ENCODE measurements at regions not wholly inside any gene's neighbourhood (a gene's known extent, or its start where the extent isn't known, plus 50 kb on each side); places are given as distances from the start of the nearest gene placed in this dataset.

- DNase-seq = no peak
Measured at GRCh38 chr6:88380083-88380482, 213.9 kb upstream of the CNR1 start.

- DNase-seq = no peak
Measured at GRCh38 chr6:88378639-88379038, 212.5 kb upstream of the CNR1 start.

GRCh38 chr6:88377976-88378568 lies 211.9 kb upstream of the CNR1 start:
- no peak for DNase-seq

DNA sequence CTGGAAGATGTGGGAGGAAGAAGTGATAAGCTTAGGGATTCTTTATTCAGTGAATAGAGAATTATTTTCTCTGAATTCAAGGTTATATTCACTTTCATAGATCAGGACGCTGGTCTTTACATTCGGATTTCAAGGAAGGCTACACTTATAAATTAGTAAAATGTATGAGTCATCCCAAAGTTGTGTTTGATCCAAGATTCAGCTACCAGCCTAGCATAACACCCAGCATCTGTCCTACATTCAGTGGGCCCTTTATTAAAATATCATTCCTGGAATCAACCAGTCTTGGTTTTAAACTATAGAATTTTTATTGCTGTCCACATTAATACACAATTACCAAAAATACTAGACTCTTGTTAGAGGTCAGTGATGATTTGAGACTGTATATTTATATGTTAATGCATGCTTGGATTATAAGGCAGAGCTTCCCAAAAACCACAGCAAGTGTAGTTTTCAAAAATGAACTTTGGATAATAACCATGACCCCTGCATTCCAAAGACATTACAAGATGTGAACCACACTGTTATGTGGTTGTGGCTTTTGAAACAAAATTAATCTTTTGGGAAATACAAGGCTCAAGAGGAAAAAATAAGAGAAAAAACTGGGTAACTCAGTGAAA lies 210.7 kb upstream of the CNR1 start:
- no peak for DNase-seq

GRCh38 chr6:88376197-88376596 lies 210.1 kb upstream of the CNR1 start:
- no peak for DNase-seq

- DNase-seq = no peak
Measured at GRCh38 chr6:88374553-88374952, 208.4 kb upstream of the CNR1 start.

GRCh38 chr6:88371480-88371879 lies 205.3 kb upstream of the CNR1 start:
- DNase-seq = no peak

DNA sequence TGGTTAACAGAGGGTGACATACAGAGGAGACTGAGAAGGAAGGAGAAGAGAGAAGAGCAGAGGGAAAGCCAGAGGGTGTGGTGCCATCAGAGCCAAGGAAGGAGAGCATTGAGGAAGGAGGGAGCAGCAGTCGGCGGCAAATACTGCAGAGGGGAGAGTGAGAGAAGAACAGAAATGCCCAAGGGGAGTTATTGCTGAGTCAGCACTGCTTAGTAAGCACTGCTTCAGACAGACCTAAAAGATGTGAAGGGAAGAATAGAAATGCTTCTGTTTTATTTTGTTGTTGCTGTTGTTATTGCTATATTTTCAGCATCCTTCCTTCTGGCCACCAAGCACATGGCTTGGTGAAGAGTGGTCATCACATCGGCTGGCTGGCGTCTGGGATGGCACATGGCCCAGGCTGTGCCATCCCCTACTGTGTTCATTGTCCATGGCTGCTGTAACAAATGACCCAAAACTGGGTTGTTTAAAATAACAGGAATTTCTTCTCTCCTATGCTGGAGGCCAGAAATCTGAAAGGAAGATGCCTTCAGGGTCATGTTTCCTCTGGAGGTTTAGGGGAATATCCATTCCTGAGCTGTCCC lies 204.1 kb upstream of the CNR1 start:
- DNase-seq = no peak

DNA sequence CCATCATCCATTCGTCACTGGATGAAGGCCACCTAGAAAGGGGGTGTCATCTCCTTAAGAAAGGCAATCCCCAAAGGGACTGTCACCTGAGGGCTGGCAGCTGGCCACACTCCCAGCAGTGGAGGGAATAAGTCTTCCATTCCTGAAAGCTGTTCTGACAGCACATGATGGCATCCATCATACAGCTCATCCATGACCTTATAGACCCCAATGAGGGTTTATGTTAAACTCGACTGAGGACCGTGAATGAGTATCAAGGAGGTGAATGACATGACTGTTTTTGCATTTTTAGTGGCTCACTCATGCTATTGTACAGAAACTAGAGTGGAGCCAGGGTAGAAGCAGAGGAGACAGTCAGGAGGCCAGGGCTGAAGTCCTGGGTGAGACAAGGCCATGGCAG lies 203.1 kb upstream of the CNR1 start:
- DNase-seq = no peak

DNA sequence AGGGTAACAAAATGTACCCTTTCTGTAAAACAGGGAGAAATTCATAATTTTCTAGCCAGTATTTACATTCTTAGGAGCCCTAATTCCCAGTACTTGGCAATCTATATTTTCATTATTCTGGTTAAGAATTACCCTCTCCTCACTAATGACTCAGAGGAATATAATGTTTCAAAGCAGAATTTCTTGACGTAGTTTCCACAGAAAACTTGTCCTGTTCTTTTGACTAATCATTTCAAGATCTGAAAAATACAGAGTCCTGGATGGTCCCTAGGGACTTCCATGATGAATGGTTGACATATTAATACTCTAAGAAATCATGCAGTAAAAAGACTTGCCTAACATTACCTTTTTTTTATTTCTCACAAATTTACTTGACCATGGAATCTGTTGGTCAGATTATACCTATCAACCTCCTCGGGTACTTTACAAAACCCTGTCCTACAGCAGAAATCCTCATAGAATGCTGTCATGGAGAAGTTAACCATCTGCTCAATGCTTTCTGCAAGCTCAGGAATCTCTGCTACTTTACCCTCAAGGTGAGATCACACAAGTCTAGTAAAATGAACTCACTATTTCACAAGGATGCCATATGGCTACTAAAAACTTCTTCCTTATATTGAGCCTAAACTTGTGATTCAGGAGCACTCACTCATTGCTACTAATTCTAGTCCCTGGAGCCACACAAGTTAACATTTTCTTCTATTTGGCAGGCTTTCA lies 202.1 kb upstream of the CNR1 start:
- DNase-seq = no peak

DNA sequence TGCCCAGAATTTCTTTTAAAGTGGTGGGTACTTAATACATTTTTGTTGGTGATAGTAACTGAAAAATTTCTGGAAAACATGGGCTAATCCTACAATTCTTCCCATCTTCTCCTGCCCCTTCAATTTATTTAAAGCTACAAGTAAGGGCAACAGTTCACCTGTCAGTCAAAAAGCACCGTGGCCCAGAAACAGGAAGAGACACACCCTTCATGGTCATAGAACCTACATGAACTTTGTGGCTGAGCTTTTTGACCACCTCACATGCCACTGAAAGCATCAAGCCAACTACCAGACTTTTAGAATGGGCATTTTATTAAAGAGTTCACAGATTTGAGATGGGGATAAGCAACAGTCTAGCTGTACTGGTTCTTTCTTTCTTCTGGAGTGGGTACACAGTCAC lies 201.1 kb upstream of the CNR1 start:
- no peak for DNase-seq

DNA sequence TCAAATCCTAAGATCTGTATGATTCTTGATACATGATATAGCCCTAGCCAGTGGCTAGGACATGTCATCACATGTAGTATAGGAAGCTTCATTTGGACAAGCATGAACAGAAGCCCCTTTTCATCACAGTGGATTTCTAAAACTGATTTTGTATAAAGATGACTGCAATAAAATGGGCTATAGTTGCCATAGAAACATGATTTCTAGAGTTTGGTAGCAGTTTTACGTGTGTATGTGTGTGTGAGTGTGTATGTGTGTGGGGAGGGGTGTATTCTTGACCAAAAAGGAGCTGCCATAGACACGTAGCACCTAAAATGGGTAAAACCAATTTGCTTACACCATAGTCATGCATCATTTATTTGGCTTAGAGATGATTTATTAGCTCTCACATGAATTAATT lies 200.5 kb upstream of the CNR1 start:
- no peak for DNase-seq

- DNase-seq = no peak
Measured at GRCh38 chr6:88365656-88366055, 199.5 kb upstream of the CNR1 start.

DNA sequence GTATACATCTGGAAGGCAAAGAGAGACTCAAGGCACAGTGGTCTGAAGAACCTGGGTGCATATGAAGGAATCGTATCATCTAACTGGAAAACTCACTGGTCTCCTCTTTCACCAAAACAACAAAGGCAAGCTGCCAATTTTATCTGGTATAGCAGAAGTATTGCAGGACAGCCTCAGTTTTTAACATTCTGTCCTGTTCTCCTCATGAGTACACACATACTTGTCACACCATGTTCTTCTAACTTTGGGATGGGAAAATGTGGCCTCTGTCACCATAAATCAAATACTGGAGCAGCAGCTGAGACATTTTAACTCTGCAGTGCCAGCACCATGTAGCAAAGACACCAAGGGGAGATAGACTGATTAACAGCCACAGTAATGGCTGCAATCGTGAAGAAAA lies 199.1 kb upstream of the CNR1 start:
- no peak for DNase-seq

GRCh38 chr6:88361754-88362153 lies 195.6 kb upstream of the CNR1 start:
- DNase-seq = no peak

GRCh38 chr6:88361298-88361697 lies 195.2 kb upstream of the CNR1 start:
- DNase-seq = no peak

- no peak for DNase-seq
Measured at GRCh38 chr6:88360203-88360797, 194.2 kb upstream of the CNR1 start.

DNA sequence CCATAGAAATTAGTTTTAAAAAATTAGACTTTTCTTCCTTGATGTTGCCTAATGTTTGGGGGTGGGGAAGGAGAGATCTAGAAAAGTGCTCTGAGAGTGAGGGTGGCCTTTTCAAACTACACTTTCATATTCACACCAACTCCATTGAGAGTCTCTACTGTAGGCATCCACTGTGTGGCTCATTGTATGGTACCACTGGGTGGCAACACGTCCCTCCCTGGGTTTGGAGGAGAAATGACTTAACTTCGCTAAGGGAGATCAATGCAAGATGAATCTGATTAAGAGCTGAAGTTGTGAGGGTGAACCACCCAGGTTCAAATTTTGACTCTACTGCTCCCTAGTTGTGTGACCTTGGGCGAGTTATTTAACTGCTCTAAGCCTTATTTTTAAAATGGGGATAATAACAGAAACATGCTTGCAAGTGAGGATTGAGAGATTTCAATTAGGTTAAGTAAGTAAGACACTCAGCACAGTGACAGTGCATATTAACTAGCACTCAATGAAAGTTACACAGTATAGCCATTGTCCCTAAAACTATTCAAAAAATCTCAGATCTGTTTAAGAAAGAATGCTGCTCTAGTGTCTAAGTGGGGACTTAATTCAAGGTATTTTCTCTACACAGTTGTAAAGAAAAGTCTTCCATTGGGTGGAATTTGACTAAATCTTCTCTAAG lies 193.5 kb upstream of the CNR1 start:
- DNase-seq = no peak

DNA sequence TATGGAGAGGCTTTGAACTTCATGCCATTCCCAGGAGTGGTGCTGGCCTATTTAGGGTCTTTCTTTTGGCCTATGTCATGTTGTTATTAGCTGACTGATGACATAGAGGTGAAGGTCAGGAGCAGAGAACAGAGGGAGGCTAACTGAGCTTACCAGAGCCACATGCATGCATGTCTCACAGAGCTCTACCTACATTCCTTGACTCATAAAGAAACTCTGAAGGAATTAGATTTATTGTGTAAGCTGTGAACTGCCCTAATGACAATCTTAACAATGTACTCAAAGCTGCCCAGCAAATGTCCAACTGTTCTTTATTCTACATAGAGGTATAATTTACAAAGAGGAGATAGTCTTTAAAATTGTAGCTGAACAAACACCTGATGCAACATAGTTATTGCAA lies 192.7 kb upstream of the CNR1 start:
- no peak for DNase-seq

DNA sequence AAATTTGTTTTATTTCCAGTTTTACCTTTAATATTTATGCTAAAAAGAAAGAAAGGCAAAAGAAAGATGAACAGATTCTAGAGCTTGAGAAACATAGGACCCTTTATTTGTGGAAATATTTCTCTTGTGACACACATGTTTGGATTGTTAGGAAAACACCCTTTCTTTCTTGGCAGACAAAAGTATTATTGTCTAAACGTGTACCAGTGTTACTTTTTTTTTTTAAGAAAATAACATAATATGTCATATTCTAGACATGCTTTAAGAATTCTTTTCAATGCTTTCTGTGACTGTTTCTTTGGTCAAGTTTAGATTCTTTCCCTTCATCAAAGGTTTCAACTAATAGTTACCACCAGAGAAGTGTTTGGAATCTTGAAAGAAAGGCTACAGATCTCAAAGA lies 183.4 kb upstream of the CNR1 start:
- DNase-seq = no peak

DNA sequence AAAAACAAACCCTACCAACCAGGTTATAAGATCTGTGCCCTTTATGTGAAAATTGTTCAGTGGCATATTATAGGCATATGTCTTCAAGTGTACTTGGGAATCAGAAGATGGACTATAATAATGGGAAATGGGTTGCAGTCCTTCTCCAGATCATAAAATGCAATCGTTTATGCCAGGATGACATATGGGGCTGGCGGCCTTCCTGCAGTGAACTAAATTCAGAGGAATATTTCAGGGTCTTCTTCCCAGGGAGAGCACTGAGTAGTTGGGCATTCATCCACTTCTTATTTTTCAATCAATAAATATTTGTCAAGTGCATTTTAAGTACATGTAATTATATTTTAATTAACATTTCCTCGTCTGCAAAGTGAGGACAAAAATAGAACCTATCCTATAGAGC lies 176.2 kb upstream of the CNR1 start:
- no peak for DNase-seq

DNA sequence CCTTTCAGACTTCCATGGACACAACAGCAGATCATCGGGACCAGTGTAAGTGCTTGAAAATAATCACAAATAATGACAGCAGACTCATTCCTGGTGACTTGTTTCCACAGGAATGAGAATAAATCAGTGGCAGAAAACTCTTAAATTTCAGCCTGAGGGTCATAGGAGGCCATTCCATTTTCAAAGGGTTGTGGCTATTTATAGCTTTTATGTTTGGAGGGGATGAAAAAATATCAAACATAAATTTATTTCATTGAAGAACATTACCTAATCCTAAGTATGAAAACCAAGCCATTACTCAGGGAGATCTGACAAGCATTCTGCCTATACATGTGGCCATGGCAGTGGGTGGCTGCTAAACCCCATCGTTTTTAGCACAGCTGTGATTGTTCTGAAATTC lies 173.6 kb upstream of the CNR1 start:
- DNase-seq = no peak

- DNase-seq = no peak
Measured at GRCh38 chr6:88321306-88321705, 155.2 kb upstream of the CNR1 start.
